ENCODE measurements at regions not wholly inside any gene's neighbourhood (a gene's known extent, or its start where the extent isn't known, plus 50 kb on each side); places are given as distances from the start of the nearest gene placed in this dataset.

DNA sequence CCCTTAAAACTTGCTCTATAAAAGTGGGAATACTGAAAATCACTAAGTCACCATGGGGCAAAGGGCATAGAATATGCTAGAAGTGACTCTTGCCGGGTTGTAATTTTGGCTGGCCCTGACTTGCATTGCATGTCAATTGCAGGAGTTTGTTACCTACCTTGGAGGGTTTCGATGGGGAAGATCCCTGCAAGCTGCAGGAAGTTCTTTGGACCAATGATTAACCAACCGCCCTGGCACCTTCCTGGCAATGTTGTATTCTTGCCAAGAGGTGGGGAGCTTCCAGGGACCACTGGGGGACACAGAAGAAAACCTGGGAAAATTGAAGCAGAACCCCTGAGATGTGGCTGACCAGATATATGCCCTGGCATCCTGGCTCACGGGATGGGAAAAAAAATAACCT is 235.8 kb downstream of the B3GLCT start:
- TF ChIP-seq POLR2AphosphoS5 (IDR thresholded peaks at IDR 0.05) (no peak), POLR2A (IDR thresholded peaks at IDR 0.05) (no peak), EP300 (IDR thresholded peaks at IDR 0.05) (no peak)
- TF ChIP-seq, protein P1, sequence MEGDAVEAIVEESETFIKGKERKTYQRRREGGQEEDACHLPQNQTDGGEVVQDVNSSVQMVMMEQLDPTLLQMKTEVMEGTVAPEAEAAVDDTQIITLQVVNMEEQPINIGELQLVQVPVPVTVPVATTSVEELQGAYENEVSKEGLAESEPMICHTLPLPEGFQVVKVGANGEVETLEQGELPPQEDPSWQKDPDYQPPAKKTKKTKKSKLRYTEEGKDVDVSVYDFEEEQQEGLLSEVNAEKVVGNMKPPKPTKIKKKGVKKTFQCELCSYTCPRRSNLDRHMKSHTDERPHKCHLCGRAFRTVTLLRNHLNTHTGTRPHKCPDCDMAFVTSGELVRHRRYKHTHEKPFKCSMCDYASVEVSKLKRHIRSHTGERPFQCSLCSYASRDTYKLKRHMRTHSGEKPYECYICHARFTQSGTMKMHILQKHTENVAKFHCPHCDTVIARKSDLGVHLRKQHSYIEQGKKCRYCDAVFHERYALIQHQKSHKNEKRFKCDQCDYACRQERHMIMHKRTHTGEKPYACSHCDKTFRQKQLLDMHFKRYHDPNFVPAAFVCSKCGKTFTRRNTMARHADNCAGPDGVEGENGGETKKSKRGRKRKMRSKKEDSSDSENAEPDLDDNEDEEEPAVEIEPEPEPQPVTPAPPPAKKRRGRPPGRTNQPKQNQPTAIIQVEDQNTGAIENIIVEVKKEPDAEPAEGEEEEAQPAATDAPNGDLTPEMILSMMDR (IDR thresholded peaks at IDR 0.05), result no peak

Data from upper lobe of left lung (tissue), 4 donors.